ENCODE measurements at regions not wholly inside any gene's neighbourhood (a gene's known extent, or its start where the extent isn't known, plus 50 kb on each side); places are given as distances from the start of the nearest gene placed in this dataset.

DNA sequence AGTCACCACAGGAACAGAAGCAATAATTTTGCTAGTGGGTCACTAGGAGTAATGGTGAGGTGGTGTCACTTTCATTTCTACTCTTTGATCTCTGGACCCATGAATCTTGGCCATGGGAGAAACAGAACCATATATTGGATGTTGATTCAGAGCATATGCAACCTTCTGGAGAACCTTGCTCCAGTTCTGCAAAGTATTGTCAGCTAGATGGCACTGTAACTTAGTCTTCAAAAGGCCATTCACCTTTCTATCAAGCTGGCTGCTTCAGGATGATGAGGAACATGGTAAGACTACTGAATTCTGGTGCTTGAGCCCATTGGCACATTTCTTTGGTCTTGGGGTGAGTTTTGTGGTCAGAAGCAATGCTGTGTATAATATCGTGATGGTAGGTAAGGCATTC is 129.1 kb upstream of the FBN2 start:
- intact Hi-C loops (cut with micrococcal nuclease), result no loop called here

DNA sequence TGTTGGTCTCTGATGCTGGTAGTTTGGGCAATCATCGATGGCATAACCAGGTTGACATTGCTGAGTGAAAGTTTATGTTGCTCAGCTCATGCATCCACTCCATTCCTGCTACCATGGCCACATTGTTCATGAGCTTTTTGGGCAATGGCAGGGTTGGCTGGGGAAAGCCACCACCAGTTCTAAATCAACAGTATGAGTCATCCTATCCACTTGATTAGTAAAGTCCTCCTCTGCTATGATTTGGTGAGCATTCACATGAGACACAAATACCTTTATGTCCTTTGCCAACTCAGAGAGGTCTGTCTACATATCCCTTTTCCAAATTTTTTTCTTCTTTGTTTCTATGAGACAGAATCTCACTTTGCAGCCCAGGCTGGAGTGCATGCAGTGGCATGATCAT is 129.7 kb upstream of the FBN2 start:
- intact Hi-C loops (cut with micrococcal nuclease), result no loop called here

DNA sequence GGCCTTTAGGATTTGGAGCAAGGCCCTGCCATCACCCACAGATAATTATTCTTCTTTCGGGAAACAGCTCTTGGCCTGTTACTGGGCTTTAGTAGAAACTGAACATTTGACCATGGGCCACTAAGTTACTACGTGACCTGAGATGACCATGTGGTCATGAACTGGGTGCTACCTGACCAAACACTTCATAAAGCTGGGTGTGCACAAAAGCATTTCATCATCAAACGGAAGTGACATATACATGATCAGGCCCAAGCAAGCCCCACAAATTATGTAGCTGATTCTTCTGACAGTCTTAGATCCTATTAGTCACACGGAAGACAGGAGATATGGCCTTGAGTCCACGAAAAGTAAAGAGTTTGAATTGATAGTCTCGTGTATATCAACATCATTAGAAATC is 130.9 kb upstream of the FBN2 start:
- intact Hi-C loops (cut with micrococcal nuclease), result no loop called here

DNA sequence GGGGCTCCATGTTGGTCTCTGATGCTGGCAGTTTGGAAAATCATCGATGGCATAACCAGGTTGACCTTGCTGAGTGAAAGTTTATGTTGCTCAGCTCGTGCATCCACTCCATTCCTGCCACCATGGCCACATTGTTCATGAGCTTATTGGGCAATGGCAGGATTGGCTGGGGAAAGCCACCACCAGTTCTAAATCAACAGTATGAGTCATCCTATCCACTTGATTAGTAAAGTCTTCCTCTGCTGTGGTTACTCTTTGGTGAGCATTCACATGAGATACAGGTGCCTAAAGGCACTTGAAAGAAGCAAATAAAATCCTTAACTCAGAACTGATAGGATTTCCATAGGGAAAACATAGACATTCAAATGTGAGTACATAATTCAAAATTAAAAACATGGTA is 131.8 kb upstream of the FBN2 start:
- intact Hi-C loops (cut with micrococcal nuclease), result no loop called here

DNA sequence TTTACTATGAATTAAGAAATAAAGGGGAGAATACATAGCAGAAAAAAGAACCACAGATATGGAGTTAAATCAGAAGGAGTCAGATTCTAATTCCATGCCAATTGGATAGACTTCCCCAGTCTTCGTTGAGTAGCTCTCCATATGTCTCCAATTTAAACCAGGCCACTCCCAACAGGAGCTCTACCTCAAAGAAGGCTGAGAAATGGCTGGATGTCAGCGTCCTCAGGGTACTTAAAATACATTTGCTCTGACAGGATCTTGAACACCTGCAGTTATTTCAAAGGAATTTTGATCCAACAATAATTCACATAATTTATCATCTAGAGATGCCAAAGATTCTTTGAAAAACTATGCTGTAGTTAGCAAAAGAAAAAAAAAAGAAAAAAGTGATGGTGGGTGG is 133.9 kb upstream of the FBN2 start:
- intact Hi-C loops (cut with micrococcal nuclease), result no loop called here

DNA sequence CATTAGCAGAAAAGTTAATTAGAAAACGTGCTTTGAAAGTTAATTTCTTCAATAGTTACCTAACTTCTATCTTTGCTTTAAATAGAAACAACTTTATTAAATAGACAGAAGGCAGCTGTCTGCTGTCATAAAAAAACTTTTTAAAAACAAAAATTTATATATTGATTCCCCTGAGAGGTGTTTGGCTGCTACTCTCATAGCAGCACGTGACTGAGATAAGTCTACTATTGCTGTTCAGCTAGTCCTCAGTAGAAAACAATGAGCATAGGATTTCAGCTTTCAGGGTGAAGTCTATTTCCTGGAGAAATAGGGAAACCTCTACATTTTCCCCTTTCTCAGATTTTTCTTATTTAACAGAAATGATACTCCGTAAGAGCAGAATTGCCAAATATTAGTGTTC is 135.0 kb upstream of the FBN2 start:
- intact Hi-C loops (cut with micrococcal nuclease), result no loop called here

DNA sequence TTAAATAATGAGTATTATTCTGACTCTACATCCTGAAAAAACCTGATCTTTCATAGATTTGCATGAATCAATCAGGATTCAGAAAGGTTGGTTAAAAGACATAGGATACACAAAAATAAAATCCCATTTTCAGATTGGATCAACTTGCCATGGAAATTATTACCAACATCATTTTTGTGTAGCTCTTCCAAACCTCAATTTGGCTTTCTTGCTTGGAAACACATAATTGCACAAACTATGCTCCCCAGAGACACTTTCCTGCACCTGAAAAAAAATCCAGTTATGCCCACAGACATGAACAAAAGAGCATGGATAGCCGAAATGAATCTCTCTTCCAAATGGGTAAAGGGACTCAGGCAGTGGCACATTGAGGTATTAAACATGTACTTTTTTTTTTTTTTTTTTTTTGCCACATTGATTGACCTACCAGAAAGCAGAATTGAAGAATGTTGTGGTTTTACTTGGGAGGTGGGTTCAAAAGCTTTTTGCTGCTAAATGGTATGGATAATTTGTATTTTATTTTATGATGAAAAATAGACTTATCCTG is 135.4 kb upstream of the FBN2 start:
- intact Hi-C loops (cut with micrococcal nuclease), result no loop called here

DNA sequence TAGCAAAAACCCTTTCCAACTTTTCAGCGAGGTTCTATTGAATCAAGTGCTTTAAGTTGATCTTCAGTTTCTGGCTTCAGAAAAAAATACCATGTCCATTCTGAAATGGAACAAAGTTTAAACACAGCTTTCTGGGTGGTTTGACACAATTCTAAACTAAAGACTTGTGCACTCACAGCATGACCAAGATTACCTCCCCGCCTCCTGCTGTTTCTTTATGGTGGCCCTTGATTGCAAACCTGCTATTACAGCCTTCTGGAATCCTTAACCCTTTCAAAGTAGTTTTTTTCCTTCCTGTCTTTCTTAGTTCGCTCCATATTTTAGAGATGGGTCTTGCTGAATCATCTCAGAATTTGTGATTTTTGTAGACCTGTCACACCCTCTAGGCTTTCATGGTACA is 135.9 kb upstream of the FBN2 start:
- intact Hi-C loops (cut with micrococcal nuclease), result loop anchor here (2.0 kb wide), 1 partner anchor 1109 kb away; no protein-coding TSS in a partner anchor

DNA sequence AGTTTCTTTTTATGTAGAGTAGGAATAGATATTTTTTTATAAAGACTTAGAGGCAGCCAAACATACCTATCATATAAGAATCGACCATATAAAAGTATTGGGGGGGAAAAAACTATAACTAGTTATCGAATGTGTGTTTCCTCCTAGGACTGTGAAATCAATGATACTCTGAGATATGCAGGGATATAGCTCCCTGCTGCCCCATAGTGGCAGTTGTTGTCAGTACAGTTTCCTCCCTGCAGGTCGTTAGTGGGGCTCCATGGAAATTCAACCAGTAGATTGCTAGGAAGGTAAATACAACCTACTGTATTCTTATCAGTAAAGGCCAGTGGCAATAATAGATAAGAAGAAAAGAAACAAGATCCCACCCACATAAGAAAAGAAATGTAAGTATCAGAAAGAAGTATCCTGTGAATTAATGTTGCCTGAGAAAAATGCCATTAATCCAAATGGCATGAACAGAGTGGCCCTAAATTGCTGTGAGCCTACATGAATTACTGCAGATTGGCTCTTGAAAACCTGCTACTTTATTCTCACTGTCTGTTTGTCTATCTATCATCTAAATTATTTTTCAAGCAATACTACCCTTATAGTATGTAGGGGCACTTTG is 136.9 kb upstream of the FBN2 start:
- intact Hi-C loops (cut with micrococcal nuclease), result loop anchor here (1.0 to 2.0 kb wide), 2 partner anchors 462 to 1110 kb away; no protein-coding TSS in a partner anchor

DNA sequence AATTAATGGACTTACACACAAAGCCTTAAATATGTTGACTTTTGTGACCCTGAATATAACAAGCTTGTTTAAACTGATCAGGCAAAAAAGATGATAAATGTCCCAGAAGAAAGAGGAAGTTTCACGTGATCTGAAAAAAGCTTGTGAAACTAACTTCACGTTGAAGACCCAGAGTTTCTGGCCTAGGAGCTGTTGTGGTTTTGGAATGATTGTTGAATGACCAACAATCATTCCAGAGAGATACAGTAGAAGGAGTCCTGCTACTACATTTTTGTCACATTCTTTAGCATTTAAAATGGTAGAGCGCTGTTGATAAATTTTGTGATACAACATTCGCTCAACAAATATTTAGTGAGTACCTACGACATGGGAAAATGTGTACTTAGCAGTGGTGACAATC is 143.1 kb upstream of the FBN2 start:
- intact Hi-C loops (cut with micrococcal nuclease), result loop anchor here (10.0 kb wide), 1 partner anchor 186 kb away; no protein-coding TSS in a partner anchor

DNA sequence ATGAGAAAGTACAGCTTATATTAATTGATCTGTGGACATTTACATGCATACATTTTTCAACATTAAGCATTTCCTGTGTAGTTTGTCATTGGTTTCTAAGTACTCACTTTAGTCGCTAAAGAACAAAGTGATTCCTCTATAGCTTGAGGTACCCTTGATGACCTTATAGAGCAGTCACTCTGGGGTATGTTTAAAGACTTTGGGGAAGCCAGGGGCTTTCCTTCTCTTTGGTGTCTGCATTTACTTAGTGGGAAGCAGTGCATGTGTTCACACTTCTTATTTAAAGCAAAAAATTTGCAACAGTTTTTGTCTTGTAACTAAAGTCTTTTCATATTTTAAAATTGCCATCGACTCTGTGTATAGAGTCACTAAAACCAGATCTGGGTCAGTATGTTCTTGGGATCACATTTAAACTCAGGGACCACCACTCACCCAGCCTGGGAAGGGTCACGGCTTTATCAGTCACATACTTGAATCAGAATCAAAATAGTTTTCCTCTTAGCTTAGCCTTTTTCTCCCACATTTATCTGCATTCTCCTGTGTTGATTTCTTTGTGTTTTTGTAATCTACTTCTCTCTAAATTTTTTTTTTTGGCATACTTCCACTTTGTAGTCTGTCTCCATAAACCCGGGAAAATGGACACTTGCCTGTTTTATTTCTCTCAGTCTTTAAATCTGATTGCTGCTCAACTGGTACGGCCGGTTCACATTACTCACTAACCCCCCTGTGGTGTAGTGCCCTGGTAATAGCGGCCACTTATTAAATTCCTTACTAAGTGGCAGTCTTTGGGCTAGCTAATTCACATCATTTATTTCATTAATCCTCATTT is 143.9 kb upstream of the FBN2 start:
- intact Hi-C loops (cut with micrococcal nuclease), result loop anchor here (10.0 kb wide), 1 partner anchor 187 kb away; no protein-coding TSS in a partner anchor

DNA sequence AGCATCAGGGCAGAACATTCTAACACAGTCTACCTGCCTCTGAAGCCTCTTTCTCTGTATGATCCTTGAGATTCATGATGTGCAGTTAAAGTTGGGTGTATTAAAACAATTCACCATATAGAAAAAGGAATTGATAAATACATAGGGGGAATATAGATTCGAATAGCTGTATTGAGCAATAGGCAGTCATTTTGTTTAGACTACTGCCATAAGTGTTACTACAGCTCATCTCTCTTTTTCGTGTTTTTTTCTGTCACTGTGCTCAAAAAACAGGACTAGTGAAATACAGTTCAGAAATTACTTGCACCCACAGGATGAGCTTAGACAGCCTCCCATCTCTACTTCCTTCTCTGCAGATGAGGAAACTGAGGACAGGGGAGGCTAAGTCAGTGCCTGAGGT is 144.6 kb upstream of the FBN2 start:
- intact Hi-C loops (cut with micrococcal nuclease), result loop anchor here (10.0 kb wide), 1 partner anchor 188 kb away; no protein-coding TSS in a partner anchor

DNA sequence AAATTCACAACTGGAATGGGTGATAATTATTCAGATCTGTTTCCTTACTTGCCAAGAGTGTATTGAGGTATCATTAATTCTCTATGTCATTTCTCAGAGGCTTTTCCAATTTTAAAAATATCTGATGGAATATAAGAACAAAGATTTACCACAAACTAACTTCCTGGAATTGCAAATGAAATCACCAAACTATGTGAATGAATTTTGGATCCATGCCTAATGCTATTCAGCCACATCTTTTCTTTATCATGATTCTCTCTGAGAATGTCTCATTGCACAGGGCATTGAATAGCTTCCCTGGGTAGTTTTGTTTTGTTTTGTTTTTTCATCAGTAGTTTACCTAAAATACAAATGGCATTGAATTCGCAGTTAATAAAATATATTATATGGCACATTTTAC is 146.9 kb upstream of the FBN2 start:
- intact Hi-C loops (cut with micrococcal nuclease), result loop anchor here (10.0 kb wide), 1 partner anchor 190 kb away; no protein-coding TSS in a partner anchor

DNA sequence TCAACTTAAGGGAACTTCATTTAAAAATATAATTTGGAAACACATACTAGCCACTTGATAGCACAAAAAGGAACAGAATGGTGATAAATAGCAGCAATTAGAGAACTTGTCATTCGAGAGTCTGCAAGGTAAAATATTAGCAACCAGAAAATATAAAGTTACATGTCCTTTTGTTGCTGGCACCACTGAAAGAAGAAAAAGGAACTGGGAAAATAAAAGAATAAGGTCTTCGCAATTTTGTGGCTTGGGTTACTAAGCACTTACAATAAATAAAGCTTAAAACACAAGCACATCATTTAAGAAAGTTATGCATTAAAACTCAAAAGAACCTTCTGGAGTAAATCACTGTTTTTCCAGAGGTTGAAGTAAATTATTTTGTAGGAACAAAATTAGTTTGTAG is 149.9 kb upstream of the FBN2 start:
- intact Hi-C loops (cut with micrococcal nuclease), result loop anchor here (10.0 kb wide), 1 partner anchor 193 kb away; no protein-coding TSS in a partner anchor

DNA sequence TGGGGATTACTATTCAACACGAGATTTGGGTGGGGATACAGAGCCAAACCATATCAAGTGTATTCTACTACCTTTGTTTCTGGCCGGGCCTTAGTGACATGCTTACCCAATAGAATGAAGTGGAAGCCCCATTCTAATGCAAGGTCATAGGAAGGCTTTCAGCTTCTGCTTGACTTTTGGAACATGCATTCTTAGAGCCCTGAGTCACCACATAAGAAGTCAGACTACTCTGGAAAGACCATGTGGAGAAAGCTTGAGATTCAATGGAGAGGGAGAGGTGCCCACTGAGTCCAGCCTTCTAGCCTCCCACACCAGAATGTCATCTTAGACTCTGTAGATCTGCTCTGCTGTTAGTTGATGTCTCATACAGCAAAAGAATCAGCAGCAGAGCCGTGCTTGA is 155.7 kb upstream of the FBN2 start:
- intact Hi-C loops (cut with micrococcal nuclease), result no loop called here

DNA sequence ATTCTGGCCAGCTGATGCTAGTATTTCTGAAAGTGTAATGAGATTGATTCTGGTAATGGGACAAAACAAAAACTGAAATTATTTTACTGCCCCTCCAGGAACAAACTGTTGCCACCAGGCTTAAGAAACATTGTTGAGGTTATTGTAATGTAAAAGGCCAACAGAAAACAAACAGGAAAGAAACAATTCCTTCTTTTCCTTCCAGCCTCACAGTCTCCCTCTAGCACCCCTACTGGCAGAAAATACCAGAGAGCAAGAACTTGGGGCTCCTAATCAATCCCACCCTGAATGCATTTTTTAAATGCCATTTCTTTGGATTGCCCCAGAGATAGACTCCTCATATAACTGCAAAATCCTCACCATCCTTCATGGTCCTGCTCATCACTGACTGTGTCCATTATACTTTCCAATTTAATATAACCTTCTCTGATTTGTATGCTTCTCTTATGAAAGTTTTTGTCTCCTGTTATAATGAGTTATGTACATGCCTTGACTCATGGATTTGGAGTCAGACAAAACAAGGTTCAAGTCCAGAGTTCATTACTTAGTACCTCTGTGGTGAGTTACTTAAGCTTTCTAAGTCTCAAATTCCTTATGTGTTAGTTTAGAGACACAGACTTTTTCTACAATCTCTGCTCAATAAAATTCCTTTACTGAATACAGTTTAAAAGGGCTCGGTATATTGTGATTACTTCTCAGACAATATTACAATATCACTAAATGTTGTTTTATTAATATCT is 157.9 kb upstream of the FBN2 start:
- intact Hi-C loops (cut with micrococcal nuclease), result no loop called here

DNA sequence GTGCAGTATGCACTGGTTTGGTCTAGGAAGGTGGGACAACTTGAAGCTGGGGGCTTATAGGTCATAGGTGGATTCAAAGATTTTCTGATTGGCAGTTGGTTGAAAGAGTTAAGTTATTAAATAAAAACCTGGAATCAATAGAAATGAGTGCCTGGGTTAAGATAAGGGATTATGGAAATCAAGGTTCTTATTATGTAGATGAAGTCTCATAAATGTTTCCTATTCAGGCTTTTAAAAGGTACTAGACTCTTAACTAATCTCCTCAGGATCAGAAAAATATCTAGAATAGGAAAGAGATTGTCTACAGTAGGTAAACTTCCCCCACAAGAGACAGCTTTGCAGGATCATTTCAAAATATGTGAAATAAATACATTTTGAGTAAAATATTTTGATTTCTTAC is 163.3 kb upstream of the FBN2 start:
- intact Hi-C loops (cut with micrococcal nuclease), result no loop called here

DNA sequence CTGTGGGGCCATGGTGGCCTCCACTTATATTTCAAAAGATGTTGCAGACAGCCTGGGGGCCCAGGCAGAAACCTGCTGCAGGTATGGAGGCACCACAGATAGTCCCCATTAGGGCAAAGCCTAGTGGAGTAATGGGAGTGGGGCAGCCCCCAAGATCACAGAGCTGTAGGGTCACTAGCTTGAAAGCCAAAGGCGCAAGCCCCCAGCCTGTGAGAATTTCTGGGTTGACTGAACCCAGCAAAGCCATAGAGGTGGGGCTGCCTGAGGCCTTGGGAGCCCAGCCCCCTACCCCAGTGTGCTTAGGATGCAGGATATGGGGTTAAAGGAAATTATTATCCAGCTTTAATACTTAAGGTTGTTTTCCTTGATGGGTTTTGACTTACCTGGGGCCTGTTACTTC is 165.3 kb upstream of the FBN2 start:
- intact Hi-C loops (cut with micrococcal nuclease), result no loop called here

DNA sequence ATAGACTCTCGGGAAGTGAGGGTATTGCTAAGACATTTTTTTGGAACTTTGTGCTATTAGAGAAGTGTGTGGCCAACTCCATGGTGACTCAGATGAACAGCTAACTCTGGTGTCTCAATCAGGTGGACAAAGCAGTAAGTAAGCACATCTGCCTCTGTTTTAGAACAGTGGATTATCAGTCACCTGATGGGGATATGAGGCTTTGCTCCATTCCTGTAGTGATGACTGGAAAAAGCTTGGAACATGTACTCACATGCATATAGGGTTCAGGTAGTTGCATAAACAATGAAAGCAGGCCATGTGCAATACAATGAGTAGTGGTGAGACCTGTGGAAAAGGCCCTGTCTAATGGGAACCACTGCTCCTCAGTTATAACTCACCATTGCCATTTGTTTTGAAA is 168.2 kb upstream of the FBN2 start:
- intact Hi-C loops (cut with micrococcal nuclease), result no loop called here

DNA sequence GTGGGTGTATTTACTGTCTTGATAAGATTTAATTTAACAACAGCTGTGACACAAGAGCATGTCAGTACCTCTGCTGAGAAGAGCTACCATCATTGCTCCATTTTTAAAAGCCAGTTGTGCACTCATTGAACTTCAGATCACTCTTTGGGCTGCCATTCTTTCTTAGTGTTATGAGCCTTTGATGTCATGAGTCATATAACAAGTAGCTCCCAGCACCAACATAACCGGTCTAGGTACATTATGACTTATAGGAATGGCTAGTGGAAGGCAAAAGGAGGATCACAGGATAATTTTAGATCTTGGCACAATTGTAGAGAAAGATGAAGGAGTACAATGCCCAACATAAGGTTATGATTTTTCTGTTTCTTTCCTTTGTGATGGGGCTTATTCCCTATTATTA is 170.8 kb upstream of the FBN2 start:
- intact Hi-C loops (cut with micrococcal nuclease), result no loop called here

DNA sequence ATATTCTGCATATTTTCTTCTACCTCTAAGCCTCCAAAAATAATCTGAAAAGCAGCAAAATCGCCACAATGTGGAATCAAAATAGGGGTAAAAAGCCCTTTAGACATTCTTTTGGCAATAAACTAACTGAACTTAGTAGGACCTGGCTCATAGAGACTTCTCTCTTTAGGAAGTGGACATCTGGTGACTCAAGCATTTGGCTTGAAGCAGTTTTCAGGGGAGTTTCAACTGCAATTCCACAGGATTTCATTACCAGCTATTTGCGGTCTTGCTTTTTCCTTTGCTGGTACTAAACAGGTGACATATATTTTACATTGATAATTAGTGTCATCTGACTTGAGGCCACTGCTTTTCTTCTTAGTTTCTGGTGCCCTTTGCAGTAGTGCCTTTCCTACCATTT is 173.2 kb upstream of the FBN2 start:
- intact Hi-C loops (cut with micrococcal nuclease), result no loop called here

DNA sequence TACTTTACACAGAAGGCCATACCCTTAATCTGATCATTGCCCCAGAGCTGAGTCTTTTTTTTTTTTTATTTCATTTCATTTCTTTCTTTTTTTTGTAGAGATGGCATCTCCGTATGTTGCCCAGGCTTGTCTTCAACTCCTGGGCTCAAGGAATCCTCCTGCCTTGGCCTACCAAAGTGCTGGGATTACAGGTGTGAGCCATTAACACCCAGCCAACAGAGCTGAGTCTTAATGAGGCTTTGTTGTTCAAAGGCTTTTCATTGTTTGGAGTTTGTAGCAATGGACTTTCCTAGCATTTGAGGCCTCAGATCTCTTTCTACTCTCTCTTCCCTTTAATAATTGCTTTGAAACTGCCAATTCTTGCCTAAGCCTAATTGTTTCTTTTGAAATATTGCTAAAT is 176.5 kb upstream of the FBN2 start:
- intact Hi-C loops (cut with micrococcal nuclease), result no loop called here
